Stimulated activated CD4-positive, alpha-beta T cell treated with anti-CD3 and anti-CD28 coated beads, Interleukin-15, amount 100 ng/mL, for 24 hours (primary cell): ENCODE measurements at regions not wholly inside any gene's neighbourhood (a gene's known extent, or its start where the extent isn't known, plus 50 kb on each side); places are given as distances from the start of the nearest gene placed in this dataset.

Source experiments
- DNase-seq: peaks from one replicate; pipeline ENCODE4 v3.0.0-alpha.2; 2020

DNA sequence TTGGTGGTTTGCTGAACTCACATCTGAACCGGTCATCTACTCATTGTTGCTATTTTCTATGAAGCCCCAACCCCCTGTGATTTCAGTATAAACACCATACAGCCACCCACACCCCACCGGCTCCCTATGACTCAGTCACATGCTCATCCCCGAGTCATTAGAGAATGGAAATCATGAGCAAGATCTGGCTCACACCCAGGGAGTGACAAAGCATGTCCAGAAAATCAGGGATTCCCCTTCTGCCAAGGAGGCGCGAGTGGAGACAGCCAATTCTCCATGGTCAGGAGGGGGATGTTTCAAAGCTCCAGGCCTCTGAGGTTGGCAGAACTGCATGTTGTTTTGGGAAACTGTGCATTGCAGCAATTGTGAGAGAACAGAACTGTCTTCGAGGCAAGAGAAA is 657.5 kb upstream of the TBX3 start:
- DNase-seq: peak; percentile 3

DNA sequence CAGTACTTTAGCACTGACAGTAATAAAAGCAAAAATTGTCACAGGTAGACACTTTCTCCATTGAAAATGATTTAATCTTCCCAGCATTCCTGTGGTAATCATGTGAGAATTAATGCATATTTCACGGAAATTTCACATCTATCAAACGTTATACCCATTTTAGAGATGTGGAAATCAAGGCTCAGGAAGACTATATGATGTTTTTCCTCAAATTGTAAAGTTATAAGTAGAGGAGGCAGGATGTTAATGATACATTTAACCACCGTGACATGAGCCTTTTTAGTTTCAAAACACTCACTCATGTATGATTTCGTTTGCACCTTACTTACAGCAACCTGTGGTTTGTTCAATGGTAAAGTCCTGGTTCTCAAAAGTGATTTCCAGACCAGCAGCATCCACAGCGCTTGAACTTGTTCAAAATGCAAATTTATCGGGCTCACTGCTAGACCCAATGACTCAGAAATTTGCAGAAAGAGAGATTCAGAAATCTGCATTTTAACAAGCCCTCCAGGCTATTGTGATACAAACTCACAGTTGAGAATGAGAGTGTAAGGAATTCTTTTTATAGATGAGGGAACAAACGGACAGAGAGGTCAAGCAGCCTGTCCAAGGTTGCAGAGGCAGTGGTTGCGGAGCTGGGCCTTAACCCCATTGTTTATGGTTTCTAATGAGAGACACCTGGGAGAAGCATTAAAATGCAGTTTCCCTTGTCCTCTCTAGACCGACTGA is 654.8 kb upstream of the TBX3 start:
- DNase-seq: no peak

- no peak for DNase-seq
These were observed 653.9 kb upstream of the TBX3 start for GRCh38 chr12:115337693-115338543.

- no peak for DNase-seq
These were observed 652.5 kb upstream of the TBX3 start for GRCh38 chr12:115336506-115336905.

GRCh38 chr12:115335594-115335993 is 651.6 kb upstream of the TBX3 start:
- DNase-seq: no peak

DNA sequence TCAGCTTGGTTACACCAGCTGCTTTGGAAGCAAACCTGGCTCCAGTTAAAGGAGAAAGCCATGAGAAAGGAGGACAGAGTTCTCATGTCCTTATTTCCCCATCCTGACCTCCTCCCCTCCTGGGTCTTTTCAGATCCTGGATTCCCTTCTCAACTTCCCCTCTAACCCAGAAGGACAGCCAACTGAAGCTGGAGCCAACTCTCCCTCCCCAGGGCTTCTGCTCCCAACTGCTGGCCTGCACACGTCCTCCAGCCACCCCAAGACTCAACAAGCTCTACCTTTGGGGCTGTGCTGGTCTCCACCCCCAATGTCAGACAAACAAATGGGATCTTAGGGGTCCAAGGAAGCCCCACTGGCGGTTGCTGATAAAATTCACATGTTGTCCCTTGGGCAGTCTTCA is 651.1 kb upstream of the TBX3 start:
- DNase-seq: no peak

- DNase-seq: no peak
These were observed 649.0 kb upstream of the TBX3 start for GRCh38 chr12:115332945-115333344.

DNA sequence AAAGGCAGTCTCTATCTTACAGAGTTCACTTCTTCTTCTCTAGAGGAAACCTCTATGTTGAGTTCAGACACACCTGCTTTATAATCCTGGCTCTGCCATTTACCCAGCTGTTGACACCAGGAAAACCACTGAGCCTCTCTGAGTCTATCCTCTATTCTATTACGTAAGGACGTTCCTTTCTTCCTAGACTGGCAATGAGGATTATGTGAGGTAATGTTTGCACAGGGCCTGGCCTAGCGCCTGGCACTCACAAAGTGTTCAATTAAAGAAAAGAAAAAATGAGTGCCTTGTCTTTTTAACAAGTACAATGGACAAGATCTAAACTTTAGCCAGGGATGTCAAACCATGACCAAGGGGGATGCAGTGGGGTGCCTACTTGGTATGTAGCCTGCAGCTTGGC is 641.9 kb upstream of the TBX3 start:
- no peak for DNase-seq

DNA sequence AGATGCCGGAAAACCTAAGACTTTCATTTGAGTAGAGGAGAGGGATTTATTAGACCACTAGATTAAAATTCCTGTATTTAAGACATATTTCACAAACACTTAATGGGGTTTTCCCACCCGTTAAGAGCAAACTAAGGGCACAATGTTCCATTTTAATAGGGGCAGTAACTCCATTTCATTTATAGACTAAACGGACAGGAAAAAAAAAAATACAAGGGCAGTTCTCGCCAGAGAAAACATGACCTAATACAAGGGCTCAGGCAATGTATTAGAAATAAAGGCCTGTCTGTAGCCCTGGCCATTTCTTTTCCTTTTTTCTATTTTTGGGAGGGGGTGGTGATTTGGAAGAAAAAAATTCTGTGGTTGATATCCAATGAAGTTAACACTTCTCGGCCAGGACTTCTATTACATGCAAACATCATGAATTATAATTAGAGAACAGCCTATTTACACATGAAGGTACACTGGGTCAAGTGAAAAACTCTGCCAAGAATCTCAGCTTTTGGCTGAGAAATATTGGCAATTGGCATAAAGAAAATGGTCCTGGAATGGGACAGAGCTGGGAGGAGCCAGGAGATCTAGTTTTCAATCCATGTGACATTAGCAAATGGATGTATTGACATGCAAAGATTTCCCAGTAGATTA is 641.1 kb upstream of the TBX3 start:
- DNase-seq: no peak

DNA sequence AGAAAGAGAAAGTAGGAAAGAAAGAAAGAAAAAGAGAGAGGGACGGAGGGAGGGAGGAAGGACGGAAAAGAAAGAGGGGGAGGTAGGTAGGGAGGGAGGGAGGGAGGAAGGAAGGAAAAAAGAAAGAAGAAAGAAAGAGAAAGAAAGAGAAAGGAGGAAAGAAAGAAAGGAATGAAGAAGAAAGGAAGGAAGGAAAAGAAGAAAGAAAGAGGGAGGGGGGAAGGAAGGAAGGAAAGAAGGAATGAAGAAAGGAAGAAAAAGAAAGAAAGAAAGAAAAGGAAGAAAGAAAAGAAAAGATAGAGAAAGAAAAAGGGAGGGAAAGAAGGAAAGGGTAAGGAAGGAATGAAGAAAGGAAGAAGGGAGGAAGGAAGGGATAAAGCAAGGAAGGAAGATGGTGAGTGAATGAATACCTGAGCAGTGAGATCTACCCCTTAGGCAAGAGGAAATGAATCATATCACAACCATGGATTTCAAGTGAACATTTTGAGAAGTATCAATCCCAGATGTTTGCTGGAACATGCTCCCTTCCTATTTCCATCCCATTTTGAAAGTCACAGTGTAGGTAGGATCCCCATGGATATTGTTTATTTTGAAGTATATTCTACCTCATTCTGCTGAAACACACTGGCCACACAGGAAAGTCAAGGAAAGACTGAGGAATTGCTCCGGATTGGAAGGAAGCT is 639.4 kb upstream of the TBX3 start:
- DNase-seq: no peak

DNA sequence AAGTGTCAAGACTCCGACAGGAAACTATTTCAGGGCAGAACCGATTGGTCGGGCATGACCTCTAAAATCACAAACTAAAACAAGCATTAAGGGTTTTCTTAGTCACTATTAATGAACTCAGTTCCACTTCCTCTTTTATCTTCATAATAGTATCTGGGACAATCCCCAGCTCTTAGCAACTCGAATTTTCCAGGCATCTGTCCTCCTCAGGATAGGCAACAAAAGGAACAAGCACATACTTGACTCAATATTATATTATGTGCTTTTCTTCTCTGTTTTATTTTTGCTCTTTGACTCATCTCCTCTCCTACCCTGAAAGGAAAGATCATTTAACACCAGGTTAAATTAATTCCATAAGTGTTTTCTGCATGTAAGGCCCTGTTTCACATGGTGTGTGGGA is 638.3 kb upstream of the TBX3 start:
- no peak for DNase-seq

- no peak for DNase-seq
These were observed 637.0 kb upstream of the TBX3 start for GRCh38 chr12:115320967-115321366.

DNA sequence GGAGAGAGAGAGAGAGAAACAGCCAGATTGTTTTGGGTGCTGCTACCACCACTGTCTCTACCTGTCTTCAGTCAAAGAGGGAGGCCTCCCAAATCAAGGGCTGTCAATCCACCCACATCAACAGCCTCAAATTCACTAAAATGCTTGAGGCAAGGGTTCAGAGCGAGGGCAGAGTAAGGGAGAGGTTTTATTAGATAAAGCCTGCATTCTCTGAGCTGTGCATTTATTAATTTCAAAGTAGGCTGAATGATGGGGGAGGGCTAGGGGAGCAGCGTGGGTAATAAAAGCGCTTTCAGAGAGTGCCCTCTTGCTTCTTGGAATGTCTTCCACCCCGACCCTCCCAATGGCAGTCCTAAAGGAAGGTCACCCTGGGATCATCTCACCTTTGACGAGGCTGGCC is 636.5 kb upstream of the TBX3 start:
- no peak for DNase-seq

DNA sequence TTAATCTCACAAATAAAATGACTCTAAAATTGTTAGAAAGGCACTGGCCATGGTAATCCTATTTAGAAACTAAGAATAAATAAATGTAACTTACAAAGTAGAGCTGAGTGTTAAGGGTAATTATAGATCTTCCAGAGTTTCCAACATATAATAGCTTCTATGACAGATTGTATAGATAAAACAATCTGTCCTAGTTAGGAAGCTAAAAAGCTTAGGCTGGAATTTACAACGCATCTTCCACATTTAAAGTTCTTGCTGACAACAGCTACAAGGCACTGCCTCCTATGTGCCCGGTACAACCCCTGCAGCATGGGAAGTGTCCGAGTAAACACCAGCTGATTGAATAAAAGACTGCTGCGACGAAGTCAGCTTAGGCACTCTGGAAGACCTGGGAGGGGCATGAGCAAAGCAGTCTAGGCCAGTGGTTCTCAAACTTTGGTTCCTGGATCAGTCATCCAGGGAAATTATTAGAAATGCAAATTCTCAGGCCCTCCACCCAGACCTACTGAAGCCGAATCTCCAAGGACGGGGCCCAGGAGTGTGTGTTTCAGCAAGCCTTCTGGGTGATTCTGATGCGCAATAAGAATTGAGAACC is 635.6 kb upstream of the TBX3 start:
- DNase-seq: no peak

GRCh38 chr12:115313929-115314328 is 630.0 kb upstream of the TBX3 start:
- DNase-seq: no peak

DNA sequence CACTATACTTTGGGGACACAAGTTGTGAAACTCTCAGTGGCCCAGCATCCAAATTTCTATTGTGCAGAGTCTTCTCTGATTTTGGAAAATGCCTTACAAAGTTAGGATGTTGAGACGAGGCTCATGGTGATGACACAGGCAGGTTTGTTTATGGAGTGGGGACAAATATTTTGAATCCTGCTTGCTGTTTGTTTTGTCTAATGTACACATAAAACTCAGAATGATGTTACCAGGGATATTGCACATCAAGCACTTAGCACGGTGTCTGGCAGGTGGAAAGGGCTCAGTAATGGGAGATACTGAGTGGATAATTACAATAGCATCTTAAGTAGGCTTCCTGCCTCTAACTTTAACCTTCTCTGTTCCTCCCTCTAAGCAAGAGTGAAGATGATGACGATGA is 628.9 kb upstream of the TBX3 start:
- DNase-seq: no peak

GRCh38 chr12:115311875-115312274 is 627.9 kb upstream of the TBX3 start:
- no peak for DNase-seq

DNA sequence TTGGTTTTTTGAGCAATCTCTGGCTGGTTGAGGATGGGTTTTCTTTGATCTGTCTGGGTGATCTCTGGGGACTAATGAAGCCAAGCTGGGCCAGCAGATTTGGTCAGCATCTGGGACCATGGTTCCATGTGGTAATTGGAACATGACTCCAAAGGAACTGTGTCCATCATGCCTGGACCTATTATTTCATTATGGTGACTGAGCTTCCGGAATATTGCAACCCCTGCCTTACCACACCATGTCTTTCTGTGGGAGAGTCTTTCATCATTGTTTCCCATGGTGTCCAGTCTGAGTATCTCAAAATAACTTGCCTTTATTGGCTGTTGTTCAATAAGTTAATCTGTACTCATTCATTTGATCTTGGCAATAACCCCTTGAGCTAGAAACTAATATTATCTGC is 624.9 kb upstream of the TBX3 start:
- DNase-seq: no peak

GRCh38 chr12:115306380-115306779 is 622.4 kb upstream of the TBX3 start:
- no peak for DNase-seq

DNA sequence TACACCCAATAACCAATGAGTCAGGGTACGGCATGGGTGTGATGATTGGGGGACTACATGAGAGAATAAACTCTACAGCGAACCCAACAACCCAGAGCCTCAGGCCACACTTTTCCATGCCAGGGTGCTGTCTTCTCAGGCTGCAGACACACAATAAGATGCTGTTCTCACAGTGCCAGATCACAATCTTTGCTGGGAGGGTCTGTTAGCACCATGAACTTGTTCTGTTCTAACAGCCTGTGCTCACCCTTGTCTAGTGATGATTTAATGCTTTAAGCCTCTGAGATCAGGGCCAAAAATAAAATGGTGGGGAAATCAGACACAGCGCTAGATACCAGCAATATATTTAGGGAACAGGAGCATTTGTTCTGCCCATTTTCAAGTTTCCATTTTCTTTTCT is 621.9 kb upstream of the TBX3 start:
- no peak for DNase-seq

GRCh38 chr12:115305275-115305674 is 621.3 kb upstream of the TBX3 start:
- no peak for DNase-seq

GRCh38 chr12:115303723-115304309 is 619.8 kb upstream of the TBX3 start:
- no peak for DNase-seq

DNA sequence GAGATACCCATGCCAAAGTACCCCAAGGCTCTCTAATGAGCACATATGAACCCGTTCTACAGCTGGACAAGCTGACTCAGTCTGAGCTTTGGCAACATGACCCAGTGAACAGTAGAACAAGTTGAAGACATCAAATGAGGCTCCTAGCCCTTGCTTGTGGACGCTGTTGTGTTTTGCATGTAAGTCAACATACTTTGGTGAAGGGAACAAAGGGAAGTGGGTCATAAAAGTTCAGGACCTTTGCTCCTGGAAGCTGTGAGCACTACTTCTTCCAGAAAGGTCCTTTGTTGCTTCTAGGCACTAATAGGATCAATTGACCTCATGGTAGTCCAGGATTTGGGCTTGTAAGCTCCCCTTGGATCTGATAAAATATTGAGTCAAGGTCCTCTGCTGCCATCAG is 613.5 kb upstream of the TBX3 start:
- DNase-seq: no peak
